GM18505 (cell line): ENCODE measurements at regions not wholly inside any gene's neighbourhood (a gene's known extent, or its start where the extent isn't known, plus 50 kb on each side); places are given as distances from the start of the nearest gene placed in this dataset.

Experiments
- ATAC-seq: cut with Tn5 transposase; IDR thresholded peaks from one replicate; pipeline ENCODE4 v1.9.1; 2021; ENCODE audit not compliant: unreplicated experiment
- POLR2A ChIP-seq: IDR thresholded peaks from 4 replicates; pipeline ENCODE4 v1.6.1; 2011; ENCODE audit warnings: borderline replicate concordance; ENCODE audit not compliant: insufficient read depth, insufficient read length; ENCODE audit errors: extremely low read depth

DNA sequence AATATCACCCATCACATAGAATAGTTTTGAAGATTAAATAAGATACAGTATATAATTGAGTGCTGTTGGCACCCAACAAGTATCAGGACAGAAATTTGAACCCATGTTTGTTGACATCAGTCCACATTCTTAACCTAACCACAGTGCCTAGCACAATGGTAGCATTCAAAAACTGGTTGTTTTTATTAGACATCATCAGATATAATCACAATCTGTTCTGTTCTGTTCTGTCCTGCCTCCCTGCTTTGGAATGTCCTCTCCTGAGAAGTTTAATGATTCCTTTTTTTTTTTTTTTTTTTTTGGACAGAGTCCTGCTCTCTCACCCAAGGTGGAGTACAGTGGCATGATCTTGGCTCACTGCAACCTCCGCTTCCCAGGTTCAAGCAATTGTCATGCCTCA is 476.6 kb downstream of the RMST start:
- ATAC-seq = no peak
- no peak for TF ChIP-seq POLR2A

DNA sequence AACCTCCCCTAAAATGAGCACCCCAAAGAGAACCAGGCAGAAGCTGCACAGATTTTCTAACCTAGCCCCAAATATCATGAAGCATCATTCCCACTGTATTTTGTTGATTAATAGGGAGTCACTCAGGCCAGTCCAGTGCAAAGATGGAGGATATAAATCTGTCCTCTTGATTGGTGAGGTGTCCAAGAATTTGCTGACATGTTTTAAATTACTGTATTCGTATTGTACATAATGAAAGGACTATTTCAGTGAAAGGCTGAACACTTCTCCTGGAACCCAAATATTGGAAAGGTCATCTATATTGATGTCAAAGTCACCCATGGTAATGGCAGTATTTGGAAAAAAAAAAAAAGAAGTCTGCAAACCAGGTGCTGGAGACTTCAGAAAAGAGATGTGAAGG is 477.5 kb downstream of the RMST start:
- no peak for ATAC-seq
- no peak for TF ChIP-seq POLR2A

DNA sequence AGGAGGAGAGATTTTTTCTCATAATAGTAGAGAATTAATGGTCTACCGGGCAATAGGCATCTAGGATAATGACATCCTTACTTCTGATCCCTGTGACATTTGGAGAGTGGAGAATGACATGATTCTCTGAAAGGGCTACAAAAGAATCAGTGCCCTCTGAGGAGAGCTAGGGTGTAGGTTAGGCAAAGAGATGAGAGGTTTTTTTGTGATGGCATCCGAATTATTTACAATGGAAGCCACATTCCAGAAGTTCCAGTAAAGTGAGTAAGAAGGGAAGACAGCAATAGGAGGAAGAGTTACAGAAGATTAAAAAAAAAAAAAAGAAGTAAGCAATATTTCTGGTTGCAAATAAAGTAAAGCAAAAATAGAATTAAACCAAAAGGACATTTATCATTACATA is 478.0 kb downstream of the RMST start:
- no peak for ATAC-seq
- no peak for TF ChIP-seq POLR2A

DNA sequence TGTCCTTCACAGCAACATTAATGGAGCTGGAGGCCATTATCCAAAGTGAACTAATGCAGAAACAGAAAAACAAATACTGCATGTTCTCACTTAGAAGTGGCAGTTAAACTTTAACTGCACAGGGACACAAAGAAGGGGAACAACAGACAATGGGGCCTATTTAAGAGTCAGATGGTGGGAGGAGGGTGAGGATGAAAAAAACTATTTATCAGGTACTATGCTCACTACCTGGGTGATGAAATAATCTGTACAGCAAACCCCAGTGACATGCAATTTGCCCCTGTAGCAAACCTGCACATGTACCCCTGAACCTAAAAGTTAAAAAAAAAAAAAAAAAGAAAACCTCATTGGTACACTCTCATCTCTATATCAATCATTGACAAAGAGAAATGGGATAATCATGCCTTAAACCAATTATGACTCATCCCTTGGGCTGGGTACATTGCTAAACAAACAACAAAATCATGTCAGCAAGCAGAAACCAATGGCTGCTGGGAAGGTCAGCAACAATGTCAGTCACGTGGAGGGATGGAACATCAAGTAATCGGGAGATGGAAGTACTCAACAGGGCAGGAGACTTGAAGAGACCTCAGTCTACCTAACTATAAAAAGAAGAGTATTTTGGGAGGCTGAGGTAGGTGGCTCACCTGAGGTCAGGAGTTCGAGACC is 479.2 kb downstream of the RMST start:
- ATAC-seq = no peak
- no peak for TF ChIP-seq POLR2A

DNA sequence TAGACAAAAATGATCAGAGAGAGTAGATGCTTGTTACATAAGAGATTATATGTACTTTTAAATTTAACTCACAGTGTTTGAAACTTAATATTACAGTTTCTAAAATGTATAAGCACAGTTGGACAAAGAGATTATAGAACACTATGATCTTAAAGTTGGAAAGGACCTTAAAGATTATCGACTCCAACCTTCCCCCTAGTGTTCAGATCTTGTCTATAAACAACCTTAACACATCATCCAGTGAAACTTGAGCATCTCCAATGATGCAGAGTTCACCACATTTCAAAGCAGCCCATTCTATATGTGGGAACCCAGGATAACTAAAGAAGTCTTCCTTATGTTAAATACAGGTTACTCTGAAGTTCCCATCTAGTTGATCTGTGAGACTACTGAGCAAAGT is 480.8 kb downstream of the RMST start:
- no peak for ATAC-seq

DNA sequence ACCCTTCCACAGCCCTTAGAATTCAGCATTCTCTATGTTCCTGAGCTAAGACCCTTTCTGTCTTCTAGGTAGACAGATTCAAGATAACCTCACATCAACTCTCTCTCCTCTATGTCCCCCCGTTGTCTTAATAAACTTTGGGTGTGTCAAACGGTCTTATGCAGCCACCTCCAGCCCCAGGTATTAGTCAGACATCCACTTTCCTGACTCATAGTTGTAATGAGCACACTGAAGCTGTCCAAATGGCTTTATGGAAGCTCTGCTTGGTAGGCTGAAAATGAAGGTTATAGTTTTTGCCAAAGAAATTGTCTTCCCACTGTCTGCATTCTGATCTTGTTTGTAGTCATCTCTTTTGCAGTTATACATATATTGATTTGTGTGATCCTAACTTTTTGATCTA is 482.0 kb downstream of the RMST start:
- no peak for ATAC-seq
- TF ChIP-seq POLR2A = no peak

More for the DNA sequence above, 480.8 kb downstream of the RMST start:
- TF ChIP-seq POLR2A = no peak

DNA sequence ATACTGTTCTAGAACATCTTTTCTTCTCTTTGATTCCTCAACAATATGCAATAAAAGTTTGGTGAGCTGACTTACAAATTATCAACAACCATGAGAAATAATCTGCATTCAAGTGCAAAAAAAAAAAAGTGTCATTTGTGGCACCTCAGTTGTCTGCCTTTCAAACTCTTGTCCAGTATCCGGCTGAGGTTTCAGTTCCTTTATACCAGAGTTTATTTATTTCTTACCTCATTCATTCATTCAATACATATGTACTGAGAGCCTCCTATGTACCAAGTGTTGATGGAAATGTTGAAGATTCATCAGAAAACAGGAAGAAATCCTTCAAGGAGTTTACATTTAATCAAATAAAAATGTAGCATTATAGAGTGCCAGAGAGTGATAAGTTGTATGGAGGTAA is 484.1 kb downstream of the RMST start:
- no peak for TF ChIP-seq POLR2A
- no peak for ATAC-seq

DNA sequence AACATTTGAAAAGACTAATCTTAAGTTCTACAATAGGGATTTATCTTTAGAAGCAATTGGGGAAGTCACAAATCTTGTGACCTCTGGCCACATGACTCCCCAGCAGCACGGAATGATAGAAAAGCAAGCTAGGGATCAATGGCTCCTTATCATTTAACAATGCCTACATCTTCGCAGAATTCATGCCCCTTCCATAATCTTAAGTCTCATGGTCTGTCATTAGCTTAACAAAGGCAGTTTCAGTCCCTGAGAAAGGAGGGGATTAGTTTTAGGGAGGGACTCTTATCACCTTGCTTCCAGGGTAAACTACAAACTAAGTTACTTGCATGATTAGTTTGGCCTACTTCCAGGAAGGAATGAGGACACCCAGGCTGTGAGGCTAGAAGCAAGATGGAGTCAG is 486.0 kb downstream of the RMST start:
- ATAC-seq = no peak
- TF ChIP-seq POLR2A = no peak

DNA sequence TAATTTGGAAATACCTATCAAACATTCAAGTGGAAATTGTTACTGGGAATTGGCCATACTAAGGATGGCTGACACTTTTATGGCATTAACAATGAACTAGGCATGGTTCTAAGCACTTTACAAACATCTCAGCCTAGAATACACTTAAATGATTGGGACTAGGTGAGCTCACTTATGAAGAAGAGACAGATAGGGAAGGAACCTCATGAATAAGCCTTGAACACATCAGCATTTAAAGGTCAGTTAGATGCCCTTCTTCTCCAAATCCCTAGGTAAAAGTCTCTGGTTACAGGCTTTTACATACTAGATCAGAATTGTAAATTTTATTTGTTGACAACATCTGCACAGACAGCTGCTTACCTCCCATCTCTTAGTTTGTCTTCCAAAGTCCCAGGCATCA is 488.6 kb downstream of the RMST start:
- TF ChIP-seq POLR2A = no peak
- ATAC-seq = no peak

DNA sequence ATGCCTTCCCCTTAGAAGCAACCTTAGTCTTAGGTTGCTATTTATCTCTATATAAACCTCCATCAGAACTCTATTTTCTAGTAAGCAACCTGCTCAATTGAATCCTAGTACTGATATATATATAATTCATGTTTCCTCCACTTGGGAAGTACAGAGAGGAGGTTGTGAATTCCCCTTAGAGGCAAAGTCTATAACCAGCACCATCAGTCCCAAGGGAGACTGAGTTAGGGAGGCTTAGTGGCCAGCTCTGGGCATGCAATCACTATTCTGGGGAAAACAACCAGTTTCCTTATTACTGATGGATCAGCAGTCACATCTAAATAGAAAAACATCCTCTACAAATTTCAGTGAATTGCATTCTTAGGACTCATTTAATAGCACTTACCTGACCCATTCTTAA is 489.1 kb downstream of the RMST start:
- no peak for TF ChIP-seq POLR2A
- no peak for ATAC-seq

DNA sequence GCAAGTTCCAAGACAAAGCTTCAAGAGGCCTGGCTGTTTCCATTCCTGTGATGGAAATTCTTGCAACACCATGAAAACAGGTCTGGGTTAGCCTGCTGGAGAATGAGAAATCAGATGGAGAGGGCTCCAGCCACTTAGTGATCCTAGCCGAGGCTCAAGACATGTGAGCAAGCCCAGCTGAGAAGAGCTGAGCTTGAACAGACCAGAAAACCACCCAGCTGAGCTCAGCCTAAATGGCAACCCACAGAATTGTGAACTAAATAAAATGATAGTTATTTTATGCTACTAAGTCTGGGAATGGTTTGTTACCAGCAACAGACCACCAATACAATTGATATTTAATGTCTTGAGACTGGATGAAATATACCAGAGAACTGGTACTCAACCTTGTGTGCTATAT is 494.5 kb downstream of the RMST start:
- no peak for ATAC-seq
- TF ChIP-seq POLR2A = no peak

DNA sequence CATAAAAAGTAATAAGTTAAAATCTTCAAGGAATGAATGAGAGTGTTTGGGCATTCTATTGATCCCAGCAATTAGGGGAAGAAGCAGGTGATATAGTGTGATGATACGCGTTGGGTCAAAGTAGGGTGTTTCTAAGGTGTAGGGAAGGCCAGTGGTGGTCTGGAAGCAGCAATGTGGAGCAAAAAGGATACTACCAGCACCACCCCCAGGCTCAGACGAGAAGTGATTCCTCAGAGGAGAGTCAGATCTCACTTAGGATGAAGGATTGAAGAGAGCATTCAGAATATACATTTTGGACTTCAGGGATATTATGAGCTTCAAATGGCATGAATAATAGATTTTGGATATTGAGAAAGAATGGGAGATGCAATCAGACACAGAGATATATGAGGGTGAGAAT is 497.6 kb downstream of the RMST start:
- TF ChIP-seq POLR2A = no peak
- no peak for ATAC-seq

DNA sequence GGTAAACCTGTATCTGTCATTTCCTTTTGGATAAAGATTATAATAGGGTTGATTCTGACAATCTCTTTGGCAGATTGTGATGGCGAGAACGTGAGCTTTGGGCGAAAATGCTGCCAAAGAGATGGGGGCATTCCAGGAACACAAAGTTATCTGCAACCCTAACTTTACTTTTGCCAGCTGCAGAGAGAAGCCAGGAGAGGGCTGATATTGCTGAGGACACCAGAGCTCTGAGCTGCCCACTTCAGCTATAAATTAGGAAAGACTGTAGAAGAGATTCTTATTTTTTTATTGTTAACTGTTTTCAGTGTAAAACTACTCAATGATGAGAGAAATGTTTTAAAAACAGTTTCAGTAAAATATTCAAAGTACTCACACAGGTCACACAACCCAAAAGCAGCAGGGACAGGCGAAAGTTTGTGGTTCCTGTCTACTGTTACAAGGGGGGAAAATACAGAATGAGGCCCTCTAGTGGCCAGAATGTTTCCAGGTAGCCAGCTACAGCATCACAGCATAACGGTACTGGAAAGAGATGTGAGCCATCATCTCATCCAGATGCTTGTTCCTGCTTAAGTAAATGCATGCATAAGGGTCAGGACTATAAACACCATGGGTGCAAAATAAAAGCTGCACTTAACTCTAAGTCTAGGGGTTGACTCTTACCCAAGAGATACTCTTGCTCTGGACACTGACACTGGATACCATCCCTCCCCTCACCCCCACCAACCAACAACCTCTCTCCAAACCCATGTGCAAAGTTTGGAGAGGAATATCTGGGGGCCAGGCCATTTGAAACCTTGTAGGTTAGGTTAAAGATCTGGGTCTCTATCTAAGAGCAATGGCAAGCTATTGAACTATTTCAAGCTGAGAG is 498.4 kb downstream of the RMST start:
- no peak for TF ChIP-seq POLR2A
- ATAC-seq = peak; percentile 92

DNA sequence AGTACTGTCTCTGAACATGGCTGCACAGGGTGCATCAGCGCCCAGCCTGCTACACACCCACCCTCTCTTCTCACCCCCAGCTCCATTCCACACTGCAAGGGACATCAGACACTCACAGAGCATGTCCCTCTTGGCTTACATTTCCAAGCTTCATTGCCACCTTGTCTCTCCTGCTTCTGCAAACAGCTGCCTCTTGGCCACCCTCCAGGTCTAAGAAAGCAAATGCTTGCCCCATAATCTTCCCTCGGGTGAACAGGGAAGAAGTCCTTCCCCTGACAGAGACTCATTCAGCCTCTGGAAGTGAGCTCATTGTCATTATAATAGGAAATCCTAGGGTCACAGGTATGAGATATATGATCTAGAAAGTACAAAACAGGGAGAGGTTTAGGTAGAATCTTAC is 505.2 kb downstream of the RMST start:
- no peak for ATAC-seq
- no peak for TF ChIP-seq POLR2A
